Heart left ventricle (tissue), 13 donors: ENCODE measurements at regions not wholly inside any gene's neighbourhood (a gene's known extent, or its start where the extent isn't known, plus 50 kb on each side); places are given as distances from the start of the nearest gene placed in this dataset.

ENCODE experiments used
- POLR2A ChIP-seq, 2 donors: fragments of 450-650 bp; IDR thresholded peaks; one replicate each; pipeline ENCODE4 v1.6.1; 2017; ENCODE audit warnings: antibody characterized with exemption in 2 of 2, mild to moderate bottlenecking in 2 of 2, moderate library complexity in 2 of 2
- TF ChIP-seq, protein P1 (sequence below), 12 donors: fragments of 200-600 bp; sonication (generic) in 4 of 12; IDR thresholded peaks; one replicate each; pipeline versions ENCODE4 v1.5.0 to v1.8.0; 2018 to 2022; ENCODE audit warnings: antibody characterized with exemption in 12 of 12, mild to moderate bottlenecking in 5 of 12
- donor health status: ischemic (EF 13 %, LVEDD 7.1; RV severe dilation, severe dysfunction).
- donor health status: DM: no; HTN: yes; CAD: no.
- donor health status: DM: no; HTN: no; CAD: no.
- donor health status: ischemic (EF 25% LVEDD 6.9; RV normal size, moderate dysfunction).
- donor health status: ischemic (EF 25% LVEDD 5.7; RV mildly dilated, moderate dysfunction).
- donor health status: ischemic (EF 35%, LVEDD 5.7; RV mildly dilated, moderate dysfunction).
- donor health status: nonischemic (EF 11% LVEDD 7.7; RV severe dilation, severe dysfunction).
- donor health status: DM: yes; HTN: yes; CAD: no.
- donor health status: PGD.
- donor health status: ischemic (EF 29% LVEDD 5.4; RV normal size, mild dysfunction).
- donor health status: nonischemic (EF 23%, LVEDD 6.1; RV moderate dilation, normal function).

DNA sequence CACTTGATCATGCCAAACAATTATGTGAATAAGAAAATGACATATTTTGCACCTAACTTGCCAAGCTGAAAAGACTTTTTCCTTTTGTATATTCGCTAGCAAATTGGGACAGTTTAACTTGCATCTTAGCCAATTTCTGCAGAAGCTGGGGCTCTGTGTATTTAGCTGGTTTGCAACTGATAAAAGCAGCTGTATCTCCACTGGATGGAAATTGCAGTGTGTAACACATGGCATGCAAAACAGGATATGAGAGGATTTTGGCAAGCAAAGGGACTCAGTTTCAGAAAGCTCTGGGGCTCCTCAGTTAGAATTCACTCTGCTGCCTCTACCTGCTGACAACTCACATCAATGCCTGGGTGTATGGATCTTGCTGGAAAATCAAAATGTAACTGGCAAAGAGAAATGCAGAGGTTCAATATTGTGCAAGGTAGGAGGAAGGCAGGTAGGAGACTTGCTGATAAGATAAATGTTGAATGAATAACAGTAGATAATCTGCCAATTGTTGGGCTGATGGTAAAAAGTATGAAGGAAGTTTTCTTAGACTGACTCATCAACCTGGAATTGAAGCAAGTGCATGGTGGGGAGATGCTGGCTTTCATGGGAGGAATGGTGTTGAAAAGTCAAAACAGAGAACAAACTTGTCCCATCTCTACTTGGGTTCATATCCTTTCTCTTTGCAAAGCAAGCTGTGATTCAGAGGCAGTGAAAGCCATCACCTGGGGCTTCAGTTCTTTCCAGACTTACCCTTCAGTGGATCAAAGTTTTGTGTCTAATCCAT, 546.9 kb upstream of the AMELY start:
- TF ChIP-seq POLR2A (IDR thresholded peaks at IDR 0.05) = no peak
- TF ChIP-seq, protein P1, sequence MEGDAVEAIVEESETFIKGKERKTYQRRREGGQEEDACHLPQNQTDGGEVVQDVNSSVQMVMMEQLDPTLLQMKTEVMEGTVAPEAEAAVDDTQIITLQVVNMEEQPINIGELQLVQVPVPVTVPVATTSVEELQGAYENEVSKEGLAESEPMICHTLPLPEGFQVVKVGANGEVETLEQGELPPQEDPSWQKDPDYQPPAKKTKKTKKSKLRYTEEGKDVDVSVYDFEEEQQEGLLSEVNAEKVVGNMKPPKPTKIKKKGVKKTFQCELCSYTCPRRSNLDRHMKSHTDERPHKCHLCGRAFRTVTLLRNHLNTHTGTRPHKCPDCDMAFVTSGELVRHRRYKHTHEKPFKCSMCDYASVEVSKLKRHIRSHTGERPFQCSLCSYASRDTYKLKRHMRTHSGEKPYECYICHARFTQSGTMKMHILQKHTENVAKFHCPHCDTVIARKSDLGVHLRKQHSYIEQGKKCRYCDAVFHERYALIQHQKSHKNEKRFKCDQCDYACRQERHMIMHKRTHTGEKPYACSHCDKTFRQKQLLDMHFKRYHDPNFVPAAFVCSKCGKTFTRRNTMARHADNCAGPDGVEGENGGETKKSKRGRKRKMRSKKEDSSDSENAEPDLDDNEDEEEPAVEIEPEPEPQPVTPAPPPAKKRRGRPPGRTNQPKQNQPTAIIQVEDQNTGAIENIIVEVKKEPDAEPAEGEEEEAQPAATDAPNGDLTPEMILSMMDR (IDR thresholded peaks at IDR 0.05) = no peak
